HG03439 (cell line): ENCODE measurements at regions not wholly inside any gene's neighbourhood (a gene's known extent, or its start where the extent isn't known, plus 50 kb on each side); places are given as distances from the start of the nearest gene placed in this dataset.
"Not testable (repeated sequence)": the region's sequence is repeated elsewhere in the genome, so short reads cannot be mapped to it uniquely, and the experiment has no call there.

ENCODE experiments used
- ATAC-seq: cut with Tn5 transposase; IDR thresholded peaks from one replicate; pipeline ENCODE4 v1.9.1; 2021; ENCODE audit warnings: mild to moderate bottlenecking, moderate library complexity; ENCODE audit not compliant: unreplicated experiment

DNA sequence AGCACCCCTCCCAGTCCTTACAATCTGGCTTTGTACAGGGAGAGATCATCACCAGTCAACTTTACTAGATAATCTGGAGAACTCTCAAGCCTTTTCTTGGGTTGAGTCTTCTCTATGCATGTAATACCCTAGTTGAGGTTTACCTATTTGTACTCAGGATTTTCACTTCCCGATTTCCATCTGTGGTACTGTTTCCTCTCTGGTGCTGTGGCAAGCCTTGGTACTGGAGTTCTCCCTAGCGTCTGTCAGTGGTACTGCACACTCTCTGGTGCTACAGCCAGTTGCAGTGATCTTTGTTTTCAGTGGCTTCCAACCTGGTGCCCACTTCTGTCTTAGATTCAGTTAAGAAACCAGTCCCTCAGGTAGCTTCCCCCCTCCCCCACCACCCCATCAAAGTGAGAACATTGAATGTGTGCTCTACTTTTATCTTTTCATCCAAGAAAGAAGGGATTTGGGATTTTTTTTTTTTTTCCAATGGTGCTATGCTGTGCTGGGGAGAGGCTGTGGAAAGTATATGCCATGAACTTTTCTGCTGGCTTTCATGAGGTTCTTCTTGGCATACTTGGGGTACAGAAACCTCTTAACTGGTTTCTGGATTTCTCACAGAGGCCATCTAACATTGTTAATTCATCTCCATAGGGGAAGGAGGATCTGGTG, 69.4 kb upstream of the EVL start:
- ATAC-seq, result peak; percentile 99

DNA sequence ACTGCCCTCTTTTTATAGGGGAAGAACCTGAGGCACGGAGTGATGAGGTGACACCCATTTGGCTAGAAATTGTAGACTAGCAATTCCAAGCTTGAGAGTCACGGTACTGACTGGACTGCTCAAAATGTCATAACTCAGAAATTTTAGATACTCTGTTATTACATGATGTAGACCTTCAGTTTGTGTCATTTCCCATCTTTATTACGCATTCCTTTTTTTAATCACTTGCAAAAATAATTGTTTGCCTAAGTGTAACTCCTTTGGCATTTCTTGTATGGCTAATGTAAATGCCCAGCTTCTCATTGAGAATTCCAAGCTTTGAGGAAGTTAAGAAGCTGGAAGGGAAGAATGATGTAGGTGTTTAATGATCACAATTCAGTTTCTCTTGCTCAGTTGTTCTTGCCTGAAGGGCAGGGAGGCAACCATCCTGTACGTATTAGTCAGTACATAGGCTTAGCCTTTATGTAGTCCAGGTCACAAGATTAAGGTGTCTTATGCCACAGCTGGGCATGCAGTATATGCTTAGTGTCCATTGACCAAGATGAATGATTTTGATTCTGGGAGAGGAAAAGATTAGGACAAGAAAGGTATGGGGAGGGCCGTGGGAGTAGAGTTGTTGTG, 68.2 kb upstream of the EVL start:
- no peak for ATAC-seq

DNA sequence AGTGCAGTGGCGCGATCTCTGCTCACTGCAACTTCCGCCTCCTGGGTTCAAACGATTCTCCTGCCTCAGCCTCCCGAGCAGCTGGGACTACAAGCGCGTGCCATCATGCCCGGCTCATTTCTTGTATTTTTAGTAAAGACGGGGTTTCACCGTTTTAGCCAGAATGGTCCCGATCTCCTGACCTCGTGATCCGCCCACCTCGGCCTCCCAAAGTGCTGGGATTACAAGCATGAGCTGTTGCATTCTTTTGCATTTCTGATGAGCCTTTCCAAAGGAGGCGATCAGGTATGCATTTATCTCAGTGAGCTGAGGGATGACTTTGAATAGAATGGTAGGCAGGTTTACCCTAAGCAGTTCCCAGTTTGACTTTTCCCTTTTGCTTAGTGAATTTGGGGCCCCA, 64.8 kb upstream of the EVL start:
- ATAC-seq, result not testable (repeated sequence)

DNA sequence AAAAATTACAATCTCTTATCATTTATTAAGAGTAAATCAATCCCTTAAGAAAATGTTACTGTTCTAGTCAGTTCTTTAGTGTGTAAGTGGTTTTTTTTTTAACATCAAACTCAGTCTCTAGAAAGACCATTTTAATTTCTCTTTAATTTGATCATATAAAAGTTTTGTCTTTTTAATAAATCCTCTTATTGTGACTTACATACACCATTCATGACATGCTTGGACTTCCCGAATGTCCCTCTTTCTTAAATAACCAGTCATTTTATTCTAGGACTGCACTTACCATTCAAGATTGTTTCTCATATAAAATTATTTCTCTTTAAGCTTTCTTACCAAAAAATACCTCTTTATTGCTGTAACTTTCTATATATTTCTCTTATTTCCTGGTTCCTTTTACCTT, 60.8 kb upstream of the EVL start:
- no peak for ATAC-seq

DNA sequence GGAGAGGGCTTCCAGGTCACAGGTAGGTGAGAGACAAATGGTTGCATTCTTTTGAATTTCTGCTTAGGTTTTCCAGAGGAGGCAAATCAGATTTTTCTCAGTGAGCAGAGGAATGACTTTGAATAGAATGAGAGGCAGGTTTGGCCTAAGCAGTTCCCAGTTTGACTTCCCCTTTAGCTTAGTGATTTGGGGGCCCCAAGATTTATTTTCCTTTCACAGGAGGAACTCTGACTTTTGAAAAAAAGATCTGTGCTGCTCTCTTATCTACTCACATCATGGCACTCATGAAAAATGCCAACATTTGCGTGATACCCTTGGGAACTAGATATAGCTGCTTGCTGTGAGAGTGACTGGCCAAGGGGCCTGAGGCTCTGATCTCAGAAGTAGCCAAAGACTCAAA, 58.0 kb upstream of the EVL start:
- no peak for ATAC-seq

DNA sequence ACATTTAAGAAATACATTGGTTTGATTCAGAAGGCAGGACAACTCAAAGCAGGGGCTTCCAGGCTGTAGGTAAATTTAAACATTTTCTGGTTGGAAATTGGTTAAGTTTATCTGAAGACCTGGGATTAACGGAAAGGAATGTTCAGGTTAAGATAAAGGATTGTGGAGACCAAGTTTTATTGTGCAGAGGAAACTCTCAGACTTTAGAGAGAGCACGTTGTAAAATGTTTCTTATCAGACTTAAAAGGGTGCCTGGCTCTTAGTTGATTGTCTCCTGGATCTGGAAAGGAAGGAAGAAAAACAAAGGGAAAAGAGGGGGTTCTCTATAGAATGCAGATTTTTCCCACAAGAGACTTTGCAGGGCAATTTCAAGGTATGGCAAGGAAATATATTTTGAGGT, 55.4 kb upstream of the EVL start:
- not testable (repeated sequence) for ATAC-seq

DNA sequence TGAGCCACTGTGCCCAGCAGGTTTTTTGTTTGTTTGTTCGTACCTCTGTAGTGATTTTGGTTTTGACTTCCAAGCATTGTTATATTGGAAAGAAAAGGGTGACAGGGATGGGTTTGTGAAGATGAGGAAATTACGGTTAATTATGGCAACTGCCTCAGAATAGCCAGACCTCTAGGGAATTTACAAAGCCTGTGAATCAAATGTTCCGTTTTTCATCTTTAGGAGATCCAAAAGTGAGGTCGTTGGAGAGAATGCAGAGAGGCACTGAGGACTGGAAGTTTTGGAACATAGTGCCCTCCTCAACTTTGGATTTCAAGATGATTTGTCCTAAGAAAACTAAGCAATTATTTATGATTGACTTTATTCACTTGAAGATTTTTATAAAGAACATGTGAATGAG, 54.5 kb upstream of the EVL start:
- ATAC-seq, result no peak

DNA sequence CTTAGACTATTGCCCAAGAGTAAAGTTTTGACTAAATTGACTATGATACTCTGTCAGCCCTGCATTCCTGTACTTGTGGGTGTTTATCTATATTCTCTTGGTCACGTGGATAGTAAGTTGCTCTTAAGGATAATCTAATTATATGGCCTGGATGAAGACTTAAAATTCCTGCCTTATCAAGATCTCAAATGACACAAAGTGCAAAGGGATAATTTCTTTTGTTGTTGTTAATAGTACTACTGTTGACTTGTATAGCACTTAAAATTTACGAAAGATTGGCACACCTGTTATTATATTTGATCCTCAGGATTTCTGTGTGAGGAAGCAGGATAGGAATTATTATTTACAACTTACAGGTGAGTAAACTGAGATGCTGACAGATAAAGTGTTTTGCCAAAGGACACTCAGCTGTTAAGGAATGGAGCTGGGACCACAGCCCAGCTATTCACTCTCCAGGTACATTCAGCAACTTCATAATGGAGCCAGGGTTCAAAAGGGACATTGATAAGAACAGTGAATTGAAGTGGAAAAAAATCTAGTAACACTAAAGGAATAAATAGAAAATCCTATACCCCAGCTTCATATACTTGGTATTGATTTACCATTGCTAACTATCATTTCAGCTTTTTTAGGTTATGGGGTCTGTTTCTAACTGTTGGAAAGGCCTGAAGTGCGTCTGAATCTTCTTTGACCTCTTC, 53.4 kb upstream of the EVL start:
- ATAC-seq, result no peak

DNA sequence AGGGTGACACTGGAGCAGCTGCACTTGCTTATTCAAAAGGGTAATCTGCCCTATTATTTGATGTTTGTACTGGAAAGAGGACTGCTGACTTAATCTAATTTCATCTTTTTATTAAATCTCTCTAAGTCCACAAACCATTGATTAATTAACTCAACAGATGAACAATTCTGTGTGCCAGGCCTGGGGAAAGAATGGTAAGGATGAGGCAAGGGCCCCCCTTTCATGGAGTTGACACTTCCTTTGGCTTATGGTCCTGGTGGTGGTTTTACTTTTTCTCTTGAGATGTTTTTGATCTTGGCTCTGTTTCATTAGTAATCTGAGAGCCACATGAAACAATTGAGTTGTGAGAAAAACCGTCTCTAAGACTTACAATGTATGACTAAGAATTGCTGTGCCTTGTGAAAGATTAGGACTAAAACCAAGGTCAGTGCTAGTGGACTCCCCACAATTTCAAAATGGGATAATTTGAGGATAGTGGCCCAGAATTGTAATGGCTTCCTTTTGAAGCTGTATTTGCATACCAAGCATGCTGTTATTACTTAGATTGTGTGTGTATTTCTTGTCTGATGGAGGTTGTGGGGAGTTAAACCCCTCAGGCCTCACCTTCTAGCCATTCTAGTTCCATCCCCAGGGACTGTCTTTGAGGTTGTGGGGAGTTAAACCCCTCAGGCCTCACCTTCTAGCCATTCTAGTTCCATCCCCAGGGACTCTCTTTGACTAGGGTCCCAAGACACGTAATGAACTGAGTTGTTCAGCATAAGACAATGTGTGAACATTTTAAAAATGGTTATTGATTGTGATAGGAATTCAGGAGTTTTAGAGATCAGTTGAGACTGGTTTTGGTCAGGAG, 52.5 kb upstream of the EVL start:
- ATAC-seq, result no peak

DNA sequence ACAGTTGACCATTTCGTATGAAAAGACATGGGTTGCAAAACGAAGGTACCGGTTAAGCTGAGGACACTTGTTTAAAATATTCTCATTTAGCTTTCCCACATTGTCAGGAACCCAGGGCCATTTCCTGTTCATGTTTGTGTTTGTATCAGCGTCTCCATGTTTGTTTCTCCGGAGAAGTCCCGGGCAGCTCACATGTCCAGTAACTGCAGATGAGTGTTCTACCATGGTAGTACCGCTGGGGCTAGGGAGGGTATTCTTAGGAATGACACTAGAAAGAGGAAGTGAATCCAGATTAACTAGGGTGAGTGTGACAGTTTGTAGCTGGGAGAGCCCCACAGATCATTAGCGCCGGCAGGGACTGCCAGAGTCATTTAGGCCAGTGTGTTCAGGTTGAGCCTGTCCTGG, 50.0 kb upstream of the EVL start:
- ATAC-seq, result peak; percentile 74
